ENCODE measurements at regions not wholly inside any gene's neighbourhood (a gene's known extent, or its start where the extent isn't known, plus 50 kb on each side); places are given as distances from the start of the nearest gene placed in this dataset.
"Not testable (repeated sequence)": the region's sequence is repeated elsewhere in the genome, so short reads cannot be mapped to it uniquely, and the experiment has no call there.

GRCh38 chr6:12348530-12349511, 58.7 kb downstream of the EDN1 start:
- DNase-seq: no peak

- no peak for DNase-seq
Measured at GRCh38 chr6:12350644-12351170, 60.5 kb downstream of the EDN1 start.

- DNase-seq: no peak
Measured at GRCh38 chr6:12351672-12352071, 61.5 kb downstream of the EDN1 start.

GRCh38 chr6:12353731-12354130, 63.6 kb downstream of the EDN1 start:
- DNase-seq: no peak

GRCh38 chr6:12354499-12354898, 64.3 kb downstream of the EDN1 start:
- no peak for DNase-seq

GRCh38 chr6:12355354-12355753, 65.2 kb downstream of the EDN1 start:
- DNase-seq: no peak

GRCh38 chr6:12356431-12356830, 66.3 kb downstream of the EDN1 start:
- no peak for DNase-seq

GRCh38 chr6:12356983-12357972, 67.1 kb downstream of the EDN1 start:
- no peak for DNase-seq

GRCh38 chr6:12359036-12359435, 68.9 kb downstream of the EDN1 start:
- no peak for DNase-seq

GRCh38 chr6:12361042-12361765, 71.0 kb downstream of the EDN1 start:
- DNase-seq: no peak

- DNase-seq: not testable (repeated sequence)
Measured at GRCh38 chr6:12363277-12363650, 73.1 kb downstream of the EDN1 start.

- no peak for DNase-seq
Measured at GRCh38 chr6:12363651-12364381, 73.7 kb downstream of the EDN1 start.

- no peak for DNase-seq
Measured at GRCh38 chr6:12364621-12365020, 74.5 kb downstream of the EDN1 start.

GRCh38 chr6:12366731-12367130, 76.6 kb downstream of the EDN1 start:
- no peak for DNase-seq

GRCh38 chr6:12367412-12367811, 77.3 kb downstream of the EDN1 start:
- no peak for DNase-seq

- no peak for DNase-seq
Measured at GRCh38 chr6:12369355-12369754, 79.2 kb downstream of the EDN1 start.

GRCh38 chr6:12369781-12370262, 79.7 kb downstream of the EDN1 start:
- DNase-seq: no peak

GRCh38 chr6:12371151-12371550, 81.0 kb downstream of the EDN1 start:
- DNase-seq: no peak

GRCh38 chr6:12371641-12372146, 81.5 kb downstream of the EDN1 start:
- DNase-seq: no peak

- DNase-seq: no peak
Measured at GRCh38 chr6:12379181-12379580, 89.0 kb downstream of the EDN1 start.

- no peak for DNase-seq
Measured at GRCh38 chr6:12381587-12381986, 91.4 kb downstream of the EDN1 start.
